GM10266 (cell line): ENCODE measurements at regions not wholly inside any gene's neighbourhood (a gene's known extent, or its start where the extent isn't known, plus 50 kb on each side); places are given as distances from the start of the nearest gene placed in this dataset.

ENCODE experiments used
- DNase-seq: peaks from one replicate; pipeline ENCODE4 v3.0.0; 2012; ENCODE audit errors: extremely low spot score
- TF ChIP-seq, protein P1 (sequence below): IDR thresholded peaks from 2 replicates; pipeline ENCODE4 v1.5.1; 2012; ENCODE audit warnings: mild to moderate bottlenecking, low read depth; ENCODE audit not compliant: control insufficient read depth, insufficient read depth; ENCODE audit errors: missing control alignments

DNA sequence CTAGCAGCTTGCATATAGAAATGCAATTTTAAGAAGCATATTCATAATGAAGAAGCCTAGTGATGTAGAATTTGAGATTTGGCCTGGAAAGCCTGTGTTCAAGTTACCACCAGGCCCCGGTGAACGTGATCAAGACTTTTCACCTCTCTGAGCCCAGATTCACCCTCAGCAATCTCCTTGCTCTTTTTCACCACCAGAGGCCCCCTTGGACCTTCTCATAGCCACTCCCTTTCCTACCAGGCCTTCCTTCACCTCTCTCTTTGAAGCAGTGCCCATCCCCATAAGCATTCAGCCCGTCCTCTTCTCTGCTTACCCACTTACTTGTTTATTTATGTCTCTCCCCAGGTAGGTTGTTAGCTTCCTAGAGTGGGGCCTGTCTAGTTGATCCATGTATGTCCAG is 1280.9 kb downstream of the AACS start:
- TF ChIP-seq, protein P1, sequence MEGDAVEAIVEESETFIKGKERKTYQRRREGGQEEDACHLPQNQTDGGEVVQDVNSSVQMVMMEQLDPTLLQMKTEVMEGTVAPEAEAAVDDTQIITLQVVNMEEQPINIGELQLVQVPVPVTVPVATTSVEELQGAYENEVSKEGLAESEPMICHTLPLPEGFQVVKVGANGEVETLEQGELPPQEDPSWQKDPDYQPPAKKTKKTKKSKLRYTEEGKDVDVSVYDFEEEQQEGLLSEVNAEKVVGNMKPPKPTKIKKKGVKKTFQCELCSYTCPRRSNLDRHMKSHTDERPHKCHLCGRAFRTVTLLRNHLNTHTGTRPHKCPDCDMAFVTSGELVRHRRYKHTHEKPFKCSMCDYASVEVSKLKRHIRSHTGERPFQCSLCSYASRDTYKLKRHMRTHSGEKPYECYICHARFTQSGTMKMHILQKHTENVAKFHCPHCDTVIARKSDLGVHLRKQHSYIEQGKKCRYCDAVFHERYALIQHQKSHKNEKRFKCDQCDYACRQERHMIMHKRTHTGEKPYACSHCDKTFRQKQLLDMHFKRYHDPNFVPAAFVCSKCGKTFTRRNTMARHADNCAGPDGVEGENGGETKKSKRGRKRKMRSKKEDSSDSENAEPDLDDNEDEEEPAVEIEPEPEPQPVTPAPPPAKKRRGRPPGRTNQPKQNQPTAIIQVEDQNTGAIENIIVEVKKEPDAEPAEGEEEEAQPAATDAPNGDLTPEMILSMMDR = no peak
- DNase-seq = no peak

DNA sequence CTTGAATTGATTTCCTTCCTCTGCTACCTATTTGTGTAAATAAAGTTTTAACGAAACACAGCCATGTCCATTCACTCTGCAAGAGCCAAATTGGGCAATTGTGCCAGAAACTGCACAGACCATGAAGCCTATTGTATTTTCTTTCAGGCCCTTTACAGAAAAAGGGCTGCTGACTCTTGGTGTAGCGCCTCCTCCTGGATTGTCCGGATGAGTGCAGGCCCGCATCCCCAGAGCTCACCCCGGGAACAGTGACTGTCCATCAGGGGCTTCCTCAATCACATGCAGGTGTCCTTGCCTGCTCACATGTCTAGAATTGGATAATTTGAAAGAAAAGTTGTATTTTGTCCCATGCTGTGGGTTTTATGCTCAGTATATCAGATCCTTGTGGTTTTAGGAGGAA is 1282.2 kb downstream of the AACS start:
- TF ChIP-seq, protein P1 = no peak
- DNase-seq = no peak

DNA sequence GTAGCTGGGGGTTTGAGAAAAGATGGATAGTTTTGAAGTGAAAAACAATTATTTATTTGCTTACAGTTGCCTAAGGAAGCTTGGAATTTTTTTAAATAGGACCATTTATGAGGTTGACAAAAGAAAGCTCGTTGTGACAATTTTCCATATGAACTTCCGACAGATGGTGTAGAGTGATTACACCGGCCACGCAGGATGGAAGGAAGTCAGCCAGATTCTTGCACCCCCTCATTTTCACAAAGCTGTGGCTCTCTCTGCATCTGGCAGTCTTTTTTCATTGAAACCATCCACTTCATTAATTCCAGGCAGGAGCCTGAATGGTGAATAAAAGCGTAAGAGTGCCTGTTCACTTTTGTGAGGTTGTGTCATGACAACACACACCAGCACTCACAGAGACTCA is 1284.1 kb downstream of the AACS start:
- TF ChIP-seq, protein P1 = no peak
- DNase-seq = no peak

DNA sequence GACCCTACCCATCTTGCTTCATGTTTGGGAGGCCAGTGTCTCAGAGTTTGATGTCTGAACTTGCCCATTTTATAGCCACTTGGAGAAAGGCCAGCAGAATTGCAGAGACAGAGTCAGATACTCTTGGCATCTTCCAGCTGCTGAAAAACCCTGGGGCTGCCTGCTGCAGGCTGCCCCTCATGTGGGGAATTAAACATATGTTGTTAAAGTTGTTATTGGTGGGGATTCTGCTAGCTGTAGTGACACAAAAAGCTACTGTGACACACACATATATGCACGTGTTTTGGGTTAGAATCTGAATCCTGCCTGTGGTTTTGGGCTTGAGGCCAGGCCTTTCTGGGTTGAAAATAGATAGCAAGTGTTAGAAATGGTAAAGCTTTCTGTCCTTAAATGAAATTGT is 1288.4 kb downstream of the AACS start:
- no peak for DNase-seq
- TF ChIP-seq, protein P1 = no peak

DNA sequence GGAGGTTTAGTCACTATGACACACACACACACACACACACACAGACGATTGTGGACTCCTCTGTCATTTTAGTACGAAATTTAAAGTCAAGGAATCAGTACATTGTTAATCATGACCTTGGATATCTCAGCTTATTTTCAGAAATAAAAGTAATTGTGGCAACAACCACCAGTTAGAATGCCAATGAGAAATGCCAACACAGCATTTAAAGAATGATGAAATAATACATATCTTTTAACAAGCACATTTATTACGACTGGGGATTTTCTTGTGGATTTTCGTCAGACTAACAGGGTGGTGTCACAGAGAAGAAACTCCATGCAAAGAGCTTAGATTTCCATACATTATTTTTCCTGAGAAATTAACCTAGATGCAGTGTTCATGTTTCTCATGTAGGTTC is 1289.4 kb downstream of the AACS start:
- TF ChIP-seq, protein P1 = no peak

DNA sequence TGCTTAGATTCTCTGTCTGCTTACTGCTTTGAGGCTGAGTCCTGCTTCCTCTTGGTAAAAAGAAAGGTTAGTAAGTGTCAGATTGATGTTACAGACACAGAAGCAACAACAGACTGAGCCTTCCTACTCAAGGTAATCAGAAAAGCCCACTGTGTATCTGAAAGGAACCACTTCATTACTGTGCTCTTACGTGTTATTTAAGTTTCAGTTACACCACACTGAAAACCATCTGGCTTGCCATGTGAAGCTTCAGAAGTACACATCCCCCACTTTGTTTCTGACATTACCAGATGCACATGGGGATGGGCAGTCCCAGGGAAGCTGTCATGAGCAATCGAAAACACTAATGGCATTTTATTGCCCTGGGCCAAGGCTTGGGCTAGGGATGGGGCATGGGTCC is 1290.1 kb downstream of the AACS start:
- DNase-seq = no peak
- TF ChIP-seq, protein P1 = no peak

More for the DNA sequence above, 1289.4 kb downstream of the AACS start:
- DNase-seq = no peak

DNA sequence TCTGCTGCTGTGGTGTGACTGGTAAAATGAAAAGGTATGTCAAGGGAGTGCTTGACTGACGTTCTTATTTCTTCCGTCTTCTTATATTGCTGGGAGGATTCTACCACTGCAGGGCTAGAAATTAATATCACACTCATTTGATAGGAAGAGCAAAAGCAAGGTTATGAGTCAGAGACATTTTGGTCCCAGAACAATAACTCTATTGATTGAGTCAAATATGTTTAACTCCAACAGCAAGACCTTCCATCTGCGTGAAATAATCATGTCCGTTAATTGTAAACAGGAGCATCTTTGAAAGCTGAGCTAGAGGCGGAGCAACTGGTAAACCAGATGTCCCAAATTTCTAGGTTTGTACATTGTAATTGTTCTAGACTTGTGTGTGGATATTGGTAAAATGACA is 1293.6 kb downstream of the AACS start:
- DNase-seq = no peak
- TF ChIP-seq, protein P1 = no peak
